Neural cell (in vitro differentiated cells): ENCODE measurements at regions not wholly inside any gene's neighbourhood (a gene's known extent, or its start where the extent isn't known, plus 50 kb on each side); places are given as distances from the start of the nearest gene placed in this dataset.

Experiments
- H2AFZ ChIP-seq: fragments of 200-600, 300-800 bp; sonication (generic), shearing (Covaris generic); 2 replicates; pipeline ENCODE4 v1.6.0; 2014; ENCODE audit warnings: low read depth, mild to moderate bottlenecking, antibody characterized with exemption, low read length, moderate library complexity
- H3F3A ChIP-seq: fragments of 200-600 bp; shearing (Covaris generic); 2 replicates; pipeline ENCODE4 v1.6.1; 2016; ENCODE audit warnings: mild to moderate bottlenecking, moderate library complexity, mixed read lengths, antibody characterized with exemption, low read length; ENCODE audit not compliant: insufficient read depth, poor library complexity, severe bottlenecking
- H3K27ac ChIP-seq: fragments of 200-600, 300-800 bp; sonication (generic), shearing (Covaris generic); 2 replicates; pipeline ENCODE4 v1.5.1; 2014; ENCODE audit warnings: mild to moderate bottlenecking, low read length, moderate library complexity
- H3K27me3 ChIP-seq: fragments of 300-800, 200-600 bp; sonication (generic), shearing (Covaris generic); 2 replicates; pipeline ENCODE4 v1.6.0; 2014; ENCODE audit warnings: mild to moderate bottlenecking, low read depth, low read length, moderate library complexity; ENCODE audit not compliant: insufficient read depth
- H3K36me3 ChIP-seq: fragments of 300-800, 200-600 bp; sonication (generic), shearing (Covaris generic); 2 replicates; pipeline ENCODE4 v1.5.1; 2014; ENCODE audit warnings: mild to moderate bottlenecking, antibody characterized with exemption, low read length, moderate library complexity; ENCODE audit not compliant: insufficient read depth
- H3K4me2 ChIP-seq: fragments of 300-800, 200-600 bp; sonication (generic), shearing (Covaris generic); 2 replicates; pipeline ENCODE4 v1.6.0; 2014; ENCODE audit warnings: mild to moderate bottlenecking, low read length
- H3K4me3 ChIP-seq: fragments of 300-800, 200-600 bp; sonication (generic), shearing (Covaris generic); 2 replicates; pipeline ENCODE4 v1.5.1; 2014; ENCODE audit warnings: mild to moderate bottlenecking, low read length, moderate library complexity
- H3K79me2 ChIP-seq: fragments of 200-600 bp; shearing (Covaris generic); replicated peaks from 2 replicates; pipeline ENCODE4 v1.6.0; 2014; ENCODE audit warnings: mild to moderate bottlenecking, low read length, moderate library complexity; ENCODE audit not compliant: insufficient read depth
- H3K9ac ChIP-seq: fragments of 300-800, 200-600 bp; sonication (generic), shearing (Covaris generic); 2 replicates; pipeline ENCODE4 v1.6.1; 2016; ENCODE audit warnings: mild to moderate bottlenecking, low read length, mixed read lengths
- H3K9me2 ChIP-seq: fragments of 200-600 bp; shearing (Covaris generic); 2 replicates; pipeline ENCODE4 v1.6.1; 2016; ENCODE audit warnings: mild to moderate bottlenecking, low read length, mixed read lengths; ENCODE audit not compliant: insufficient read depth
- H3K9me3 ChIP-seq: fragments of 200-600, 300-800 bp; sonication (generic), shearing (Covaris generic); 2 replicates; pipeline ENCODE4 v1.6.1; 2016; ENCODE audit warnings: mild to moderate bottlenecking, mixed run types, low read length, moderate library complexity, mixed read lengths
- H4K20me1 ChIP-seq: fragments of 200-600 bp; shearing (Covaris generic); 2 replicates; pipeline ENCODE4 v1.6.1; 2016; ENCODE audit warnings: mild to moderate bottlenecking, mixed run types; ENCODE audit not compliant: insufficient read depth
- EP300 ChIP-seq: fragments of 450-650 bp; conservative IDR thresholded peaks from 2 replicates; pipeline ENCODE4 v1.6.1; 2014; ENCODE audit warnings: antibody characterized with exemption, mild to moderate bottlenecking, moderate library complexity; ENCODE audit not compliant: poor library complexity, severe bottlenecking
- EZH2 ChIP-seq: fragments of 200-600, 300-800 bp; shearing (Covaris generic), sonication (generic); IDR thresholded peaks from 2 replicates; pipeline ENCODE4 v1.6.1; 2014; ENCODE audit warnings: antibody characterized with exemption, low read length, borderline replicate concordance, mild to moderate bottlenecking; ENCODE audit not compliant: insufficient read depth, poor library complexity, severe bottlenecking
- MXI1 ChIP-seq: fragments of 450-650 bp; conservative IDR thresholded peaks from 2 replicates; pipeline ENCODE4 v1.6.1; 2014; ENCODE audit warnings: antibody characterized with exemption, mild to moderate bottlenecking; ENCODE audit not compliant: poor library complexity, severe bottlenecking
- POLR2AphosphoS5 ChIP-seq: IDR thresholded peaks from 2 replicates; pipeline ENCODE4 v1.6.1; 2012
- RAD21 ChIP-seq: fragments of 450-650 bp; conservative IDR thresholded peaks from 2 replicates; pipeline ENCODE4 v1.6.1; 2014; ENCODE audit warnings: antibody characterized with exemption, mild to moderate bottlenecking, moderate library complexity
- SMC3 ChIP-seq: fragments of 450-650 bp; conservative IDR thresholded peaks from 2 replicates; pipeline ENCODE4 v1.6.1; 2014; ENCODE audit warnings: antibody characterized with exemption, mild to moderate bottlenecking, moderate library complexity; ENCODE audit not compliant: poor library complexity
- TAF1 ChIP-seq: IDR thresholded peaks from 2 replicates; pipeline ENCODE4 v1.6.1; 2012; ENCODE audit warnings: low read depth
- TF ChIP-seq, protein P1 (sequence below): IDR thresholded peaks from 2 replicates; pipeline ENCODE4 v1.6.1; 2012; ENCODE audit warnings: borderline replicate concordance
- TF ChIP-seq, protein P2 (sequence below): fragments of 450-650 bp; IDR thresholded peaks from 2 replicates; pipeline ENCODE4 v1.5.1; 2014; ENCODE audit warnings: antibody characterized with exemption, mild to moderate bottlenecking, moderate library complexity; ENCODE audit not compliant: poor library complexity, severe bottlenecking

DNA sequence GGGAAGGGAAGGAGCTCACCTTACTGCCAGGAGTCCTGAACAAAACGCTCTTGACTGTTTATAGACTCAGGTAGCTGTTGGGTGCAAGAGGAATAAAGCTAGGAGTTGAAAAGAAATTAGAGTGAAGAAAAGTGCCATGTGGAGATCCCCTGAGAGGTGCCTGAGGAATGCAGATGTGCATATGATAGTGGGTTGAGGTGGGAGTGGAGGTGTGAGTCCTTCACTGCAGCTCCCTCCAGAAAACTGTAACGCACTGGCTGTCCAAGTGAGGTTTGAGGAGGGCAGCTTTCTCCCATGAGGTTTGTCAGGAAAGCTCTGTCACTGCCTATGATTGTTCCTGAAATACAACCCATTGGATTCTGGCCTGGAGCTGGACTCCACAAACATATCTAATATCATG lies 904.8 kb upstream of the POT1 start:
- Histone ChIP-seq H3K4me3 (no peak overlapping the region), H3K27ac (no peak overlapping the region), H3K9me2 (no peaks in the 10 kb centered on the region), H3K79me2 (no peaks in the 10 kb centered on the region), H3K27me3 (no peaks in the 10 kb centered on the region), H3K4me2 (no peak overlapping the region), H4K20me1 (no peaks in the 10 kb centered on the region), H3K9me3 (no peaks in the 10 kb centered on the region), H3K36me3 (no peaks in the 10 kb centered on the region), H3K9ac (no peak overlapping the region), H3F3A (no peaks in the 10 kb centered on the region), H2AFZ (no peak overlapping the region)
- TF ChIP-seq TAF1, result no peak
- no peak for TF ChIP-seq EP300
- TF ChIP-seq, protein P1, sequence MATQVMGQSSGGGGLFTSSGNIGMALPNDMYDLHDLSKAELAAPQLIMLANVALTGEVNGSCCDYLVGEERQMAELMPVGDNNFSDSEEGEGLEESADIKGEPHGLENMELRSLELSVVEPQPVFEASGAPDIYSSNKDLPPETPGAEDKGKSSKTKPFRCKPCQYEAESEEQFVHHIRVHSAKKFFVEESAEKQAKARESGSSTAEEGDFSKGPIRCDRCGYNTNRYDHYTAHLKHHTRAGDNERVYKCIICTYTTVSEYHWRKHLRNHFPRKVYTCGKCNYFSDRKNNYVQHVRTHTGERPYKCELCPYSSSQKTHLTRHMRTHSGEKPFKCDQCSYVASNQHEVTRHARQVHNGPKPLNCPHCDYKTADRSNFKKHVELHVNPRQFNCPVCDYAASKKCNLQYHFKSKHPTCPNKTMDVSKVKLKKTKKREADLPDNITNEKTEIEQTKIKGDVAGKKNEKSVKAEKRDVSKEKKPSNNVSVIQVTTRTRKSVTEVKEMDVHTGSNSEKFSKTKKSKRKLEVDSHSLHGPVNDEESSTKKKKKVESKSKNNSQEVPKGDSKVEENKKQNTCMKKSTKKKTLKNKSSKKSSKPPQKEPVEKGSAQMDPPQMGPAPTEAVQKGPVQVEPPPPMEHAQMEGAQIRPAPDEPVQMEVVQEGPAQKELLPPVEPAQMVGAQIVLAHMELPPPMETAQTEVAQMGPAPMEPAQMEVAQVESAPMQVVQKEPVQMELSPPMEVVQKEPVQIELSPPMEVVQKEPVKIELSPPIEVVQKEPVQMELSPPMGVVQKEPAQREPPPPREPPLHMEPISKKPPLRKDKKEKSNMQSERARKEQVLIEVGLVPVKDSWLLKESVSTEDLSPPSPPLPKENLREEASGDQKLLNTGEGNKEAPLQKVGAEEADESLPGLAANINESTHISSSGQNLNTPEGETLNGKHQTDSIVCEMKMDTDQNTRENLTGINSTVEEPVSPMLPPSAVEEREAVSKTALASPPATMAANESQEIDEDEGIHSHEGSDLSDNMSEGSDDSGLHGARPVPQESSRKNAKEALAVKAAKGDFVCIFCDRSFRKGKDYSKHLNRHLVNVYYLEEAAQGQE, result no peak
- no peak for TF ChIP-seq EZH2

DNA sequence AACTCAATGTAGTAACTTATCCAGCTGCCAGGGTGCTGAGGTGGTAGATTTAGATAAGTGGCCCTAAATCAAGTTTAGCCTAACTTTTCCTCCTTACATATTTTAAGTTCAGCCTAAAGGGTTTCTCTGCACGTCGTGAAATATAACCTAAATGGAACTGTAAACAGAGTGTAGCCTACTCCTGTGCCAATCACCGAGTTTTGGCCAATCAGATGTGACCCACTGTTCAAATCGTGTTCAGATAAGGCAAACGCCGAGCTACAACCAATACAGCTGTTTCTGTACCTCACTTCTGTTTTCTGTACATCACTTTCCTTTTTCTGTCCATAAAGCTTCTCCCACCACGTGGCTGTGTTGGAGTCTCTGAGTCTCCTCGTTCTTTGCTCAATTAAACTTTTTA lies 904.2 kb upstream of the POT1 start:
- Histone ChIP-seq H3K9ac (no peak overlapping the region), H4K20me1 (no peaks in the 10 kb centered on the region), H3F3A (no peaks in the 10 kb centered on the region), H2AFZ (no peak overlapping the region), H3K4me2 (no peak overlapping the region), H3K79me2 (no peaks in the 10 kb centered on the region), H3K9me3 (no peaks in the 10 kb centered on the region), H3K27ac (no peak overlapping the region), H3K9me2 (no peaks in the 10 kb centered on the region), H3K4me3 (no peak overlapping the region), H3K27me3 (no peaks in the 10 kb centered on the region), H3K36me3 (no peaks in the 10 kb centered on the region)
- TF ChIP-seq RAD21 (no peak), SMC3 (no peak), EP300 (no peak), MXI1 (no peak), TAF1 (no peak), EZH2 (no peak), POLR2AphosphoS5 (no peak)
- TF ChIP-seq, protein P1, result no peak
- TF ChIP-seq, protein P2, sequence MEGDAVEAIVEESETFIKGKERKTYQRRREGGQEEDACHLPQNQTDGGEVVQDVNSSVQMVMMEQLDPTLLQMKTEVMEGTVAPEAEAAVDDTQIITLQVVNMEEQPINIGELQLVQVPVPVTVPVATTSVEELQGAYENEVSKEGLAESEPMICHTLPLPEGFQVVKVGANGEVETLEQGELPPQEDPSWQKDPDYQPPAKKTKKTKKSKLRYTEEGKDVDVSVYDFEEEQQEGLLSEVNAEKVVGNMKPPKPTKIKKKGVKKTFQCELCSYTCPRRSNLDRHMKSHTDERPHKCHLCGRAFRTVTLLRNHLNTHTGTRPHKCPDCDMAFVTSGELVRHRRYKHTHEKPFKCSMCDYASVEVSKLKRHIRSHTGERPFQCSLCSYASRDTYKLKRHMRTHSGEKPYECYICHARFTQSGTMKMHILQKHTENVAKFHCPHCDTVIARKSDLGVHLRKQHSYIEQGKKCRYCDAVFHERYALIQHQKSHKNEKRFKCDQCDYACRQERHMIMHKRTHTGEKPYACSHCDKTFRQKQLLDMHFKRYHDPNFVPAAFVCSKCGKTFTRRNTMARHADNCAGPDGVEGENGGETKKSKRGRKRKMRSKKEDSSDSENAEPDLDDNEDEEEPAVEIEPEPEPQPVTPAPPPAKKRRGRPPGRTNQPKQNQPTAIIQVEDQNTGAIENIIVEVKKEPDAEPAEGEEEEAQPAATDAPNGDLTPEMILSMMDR, result no peak
